ENCODE measurements at regions not wholly inside any gene's neighbourhood (a gene's known extent, or its start where the extent isn't known, plus 50 kb on each side); places are given as distances from the start of the nearest gene placed in this dataset.

GRCh38 chr16:22670044-22670536 lies 143.9 kb upstream of the HS3ST2 start:
- H3K36me3 ChIP-seq, result no peaks in the 10 kb centered on the region
- no peaks in the 10 kb centered on the region for H3K27me3 ChIP-seq (replicated peaks; ENCODE audit: insufficient read depth)
- no peak for TF ChIP-seq CTCF (IDR thresholded peaks at IDR 0.05)
- ATAC-seq (ENCODE audit: insufficient number of reproducible peaks, low FRiP score, low read depth), result no peak
- no peak for DNase-seq (ENCODE audit: low spot score)
- H3K27ac ChIP-seq, result no peak overlapping the region
- peaks cover 0 to 9% of the 10 kb centered on the region in 2 donors for H3K4me1 ChIP-seq (ENCODE audit: control insufficient read depth in 1 of 2, low read depth in 2 of 2)
- H3K9me3 ChIP-seq, result no peaks in the 10 kb centered on the region
- no peak overlapping the region for H3K4me3 ChIP-seq

- H3K4me3 ChIP-seq, result peak overlapping the region; percentile 3
- no peak for TF ChIP-seq CTCF (IDR thresholded peaks at IDR 0.05)
- no peak for DNase-seq (ENCODE audit: low spot score)
- no peaks in the 10 kb centered on the region for H3K36me3 ChIP-seq
- no peaks in the 10 kb centered on the region for H3K9me3 ChIP-seq
- no peak for ATAC-seq (ENCODE audit: insufficient number of reproducible peaks, low FRiP score, low read depth)
- peaks cover 0 to 9% of the 10 kb centered on the region in 2 donors for H3K4me1 ChIP-seq (ENCODE audit: control insufficient read depth in 1 of 2, low read depth in 2 of 2)
- no peaks in the 10 kb centered on the region for H3K27me3 ChIP-seq (replicated peaks; ENCODE audit: insufficient read depth)
- H3K27ac ChIP-seq, result no peak overlapping the region
Observed at GRCh38 chr16:22670551-22671041, 143.4 kb upstream of the HS3ST2 start.

GRCh38 chr16:22671301-22672076 lies 142.5 kb upstream of the HS3ST2 start:
- Histone ChIP-seq H3K9me3 (no peaks in the 10 kb centered on the region), H3K27ac (no peak overlapping the region), H3K36me3 (no peaks in the 10 kb centered on the region), H3K4me3 (no peak overlapping the region), H3K27me3 (replicated peaks; ENCODE audit: insufficient read depth) (no peaks in the 10 kb centered on the region), H3K4me1 (ENCODE audit: control insufficient read depth in 1 of 2, low read depth in 2 of 2) (peaks cover 0 to 9% of the 10 kb centered on the region in 2 donors)
- ATAC-seq (ENCODE audit: insufficient number of reproducible peaks, low FRiP score, low read depth) (no peak), DNase-seq (ENCODE audit: low spot score) (no peak)
- no peak for TF ChIP-seq CTCF (IDR thresholded peaks at IDR 0.05)

- ATAC-seq (ENCODE audit: insufficient number of reproducible peaks, low FRiP score, low read depth) (no peak), DNase-seq (ENCODE audit: low spot score) (no peak)
- H3K27ac ChIP-seq, result no peak overlapping the region
- H3K27me3 ChIP-seq (replicated peaks; ENCODE audit: insufficient read depth), result no peaks in the 10 kb centered on the region
- no peaks in the 10 kb centered on the region for H3K9me3 ChIP-seq
- TF ChIP-seq CTCF (IDR thresholded peaks at IDR 0.05), result no peak
- no peaks in the 10 kb centered on the region for H3K36me3 ChIP-seq
- no peak overlapping the region for H3K4me3 ChIP-seq
- peaks cover 0 to 9% of the 10 kb centered on the region in 2 donors for H3K4me1 ChIP-seq (ENCODE audit: control insufficient read depth in 1 of 2, low read depth in 2 of 2)
Observed at GRCh38 chr16:22672830-22673210, 141.1 kb upstream of the HS3ST2 start.

- peaks cover 0 to 9% of the 10 kb centered on the region in 2 donors for H3K4me1 ChIP-seq (ENCODE audit: control insufficient read depth in 1 of 2, low read depth in 2 of 2)
- DNase-seq (ENCODE audit: low spot score) (no peak), ATAC-seq (ENCODE audit: insufficient number of reproducible peaks, low FRiP score, low read depth) (no peak)
- H3K27ac ChIP-seq, result no peak overlapping the region
- H3K36me3 ChIP-seq, result no peaks in the 10 kb centered on the region
- no peak overlapping the region for H3K4me3 ChIP-seq
- no peaks in the 10 kb centered on the region for H3K27me3 ChIP-seq (replicated peaks; ENCODE audit: insufficient read depth)
- TF ChIP-seq CTCF (IDR thresholded peaks at IDR 0.05), result no peak
- H3K9me3 ChIP-seq, result no peaks in the 10 kb centered on the region
Observed at GRCh38 chr16:22673421-22673831, 140.5 kb upstream of the HS3ST2 start.

Measured in thoracic aorta (tissue), 2 donors.